Fibroblast of gingiva (primary cell): ENCODE measurements at regions not wholly inside any gene's neighbourhood (a gene's known extent, or its start where the extent isn't known, plus 50 kb on each side); places are given as distances from the start of the nearest gene placed in this dataset.

Experiments
- DNase-seq: peaks from one replicate; pipeline ENCODE4 v3.0.0-alpha.2; 2011; ENCODE audit warnings: low read depth

- DNase-seq: no peak
Measured at GRCh38 chr16:73151941-73152340, 104.0 kb upstream of the ZFHX3 start.

DNA sequence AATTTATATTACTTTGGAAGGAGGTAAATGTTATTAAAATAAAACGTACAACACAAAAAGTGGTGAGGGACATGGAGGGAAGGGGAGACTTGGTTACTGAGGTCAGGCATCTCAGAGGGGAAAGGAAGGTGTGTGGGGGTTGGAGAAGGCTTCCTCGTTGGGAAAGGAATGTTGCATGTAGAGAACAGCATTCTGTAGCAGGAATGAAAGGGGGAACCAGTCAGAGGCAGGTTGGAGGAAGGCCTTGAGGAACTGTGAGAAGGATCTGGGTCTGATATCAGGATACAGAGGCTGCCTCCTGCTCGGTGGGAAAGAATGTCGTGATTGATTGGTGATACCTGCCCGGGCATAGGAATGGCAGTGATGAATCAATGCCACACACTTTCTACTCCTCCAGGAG lies 103.3 kb upstream of the ZFHX3 start:
- no peak for DNase-seq

DNA sequence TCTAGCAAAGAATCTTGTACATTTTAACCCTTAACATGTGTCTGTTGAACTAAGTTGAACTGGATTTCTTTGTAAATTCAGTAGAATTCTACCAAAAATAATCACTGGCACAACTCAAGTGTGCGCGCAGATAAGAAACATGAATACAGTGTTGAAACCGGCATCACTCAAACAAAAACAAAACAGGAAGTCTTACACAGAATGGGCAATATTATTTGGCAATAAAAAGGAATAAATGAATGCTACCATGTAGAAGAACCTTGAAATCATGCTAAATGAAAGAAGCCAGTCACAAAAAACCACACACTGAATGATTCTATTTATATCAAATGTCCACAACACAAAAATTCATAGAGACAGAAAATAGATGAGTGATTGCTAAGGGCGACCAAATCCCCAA lies 102.9 kb upstream of the ZFHX3 start:
- DNase-seq: no peak

DNA sequence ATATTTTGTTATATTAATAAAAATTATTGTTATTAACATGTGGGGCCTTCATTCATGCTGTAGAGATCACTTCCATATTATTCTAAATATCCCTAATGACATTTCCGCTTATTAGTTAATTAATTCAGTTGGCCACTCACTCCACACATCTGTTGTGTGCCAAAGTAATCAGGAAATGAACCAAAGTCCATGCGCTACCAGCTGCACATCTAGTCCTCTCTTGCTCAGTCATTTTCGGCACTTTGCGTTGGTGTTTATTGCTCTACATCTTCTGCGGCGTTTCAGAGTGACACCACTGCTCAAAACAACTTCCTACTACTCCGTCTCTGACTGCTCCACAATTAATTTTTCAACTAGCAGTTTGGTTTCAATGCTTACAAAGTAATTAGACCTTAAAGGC lies 101.4 kb upstream of the ZFHX3 start:
- no peak for DNase-seq

DNA sequence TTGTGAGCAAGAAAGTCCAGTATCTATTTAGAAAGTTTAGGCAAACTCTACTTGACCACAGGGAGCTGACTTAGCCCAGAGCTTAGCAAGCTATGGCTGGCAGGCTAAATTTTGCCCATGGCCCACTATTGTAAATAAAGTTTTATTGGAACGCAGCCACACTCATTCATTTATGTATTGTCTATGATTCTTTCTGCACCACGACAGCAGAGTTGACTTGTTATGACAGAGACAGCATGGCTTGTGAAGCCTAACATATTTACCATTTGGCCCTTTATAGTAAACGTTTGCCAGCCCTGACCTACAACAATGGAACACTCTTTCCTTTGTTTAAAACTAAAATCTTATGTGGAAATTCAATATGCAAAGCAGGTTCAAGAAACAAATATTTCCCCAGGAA lies 100.0 kb upstream of the ZFHX3 start:
- no peak for DNase-seq

DNA sequence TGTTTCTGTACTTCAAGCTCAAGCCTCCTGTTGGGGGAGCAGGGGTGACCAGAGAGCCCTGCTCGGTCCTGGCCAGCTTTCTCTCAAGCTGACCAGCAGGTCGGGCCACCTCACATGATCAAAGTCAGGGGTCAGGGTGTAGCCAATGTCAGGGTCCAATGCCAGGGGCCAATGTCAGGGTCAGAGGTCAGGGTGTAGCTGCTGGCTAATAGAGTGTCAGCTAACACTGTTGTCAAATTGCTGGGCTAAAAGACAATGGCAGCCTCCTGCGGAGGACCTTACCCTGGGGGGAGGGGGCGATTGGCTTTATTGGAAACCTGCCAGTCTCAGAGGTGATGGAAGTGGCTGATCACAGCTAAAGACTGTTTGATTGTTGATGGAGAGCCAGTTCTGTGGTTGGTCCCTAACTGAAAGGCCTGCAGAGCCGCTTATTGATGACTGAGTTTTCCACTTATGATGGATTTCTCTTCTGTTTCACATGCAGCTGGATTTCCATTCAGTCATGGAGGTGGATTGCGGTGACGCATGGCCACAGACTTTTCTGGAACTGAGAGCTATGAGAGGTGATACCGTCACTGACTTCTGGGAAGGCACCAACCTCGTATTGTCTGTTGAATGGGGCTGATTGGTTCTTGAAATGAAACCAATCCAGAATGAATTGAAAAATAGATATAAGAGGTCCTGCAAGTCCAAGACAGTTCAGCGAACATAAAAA lies 97.4 kb upstream of the ZFHX3 start:
- DNase-seq: no peak

- DNase-seq: peak; percentile 39
Measured at GRCh38 chr16:73143576-73144422, 95.9 kb upstream of the ZFHX3 start.

DNA sequence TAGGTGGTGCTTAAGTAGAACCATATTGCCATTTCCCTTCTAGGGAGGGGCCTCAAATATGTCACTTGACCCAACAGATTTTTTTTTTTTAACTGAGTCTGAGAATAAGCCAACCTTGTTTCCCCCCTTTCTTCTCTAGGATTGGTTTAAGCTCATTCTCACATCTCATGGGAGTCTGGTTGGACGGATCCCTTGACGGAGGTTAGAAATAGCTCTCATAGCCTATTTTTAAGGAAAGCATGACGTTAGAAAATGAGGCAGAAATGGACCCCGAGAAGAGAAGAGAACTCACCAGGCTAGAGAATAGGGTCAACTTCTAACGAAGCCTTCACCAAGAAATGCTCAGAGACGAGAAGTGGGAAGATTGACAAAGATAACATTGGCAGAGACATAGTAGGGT lies 95.1 kb upstream of the ZFHX3 start:
- DNase-seq: no peak

DNA sequence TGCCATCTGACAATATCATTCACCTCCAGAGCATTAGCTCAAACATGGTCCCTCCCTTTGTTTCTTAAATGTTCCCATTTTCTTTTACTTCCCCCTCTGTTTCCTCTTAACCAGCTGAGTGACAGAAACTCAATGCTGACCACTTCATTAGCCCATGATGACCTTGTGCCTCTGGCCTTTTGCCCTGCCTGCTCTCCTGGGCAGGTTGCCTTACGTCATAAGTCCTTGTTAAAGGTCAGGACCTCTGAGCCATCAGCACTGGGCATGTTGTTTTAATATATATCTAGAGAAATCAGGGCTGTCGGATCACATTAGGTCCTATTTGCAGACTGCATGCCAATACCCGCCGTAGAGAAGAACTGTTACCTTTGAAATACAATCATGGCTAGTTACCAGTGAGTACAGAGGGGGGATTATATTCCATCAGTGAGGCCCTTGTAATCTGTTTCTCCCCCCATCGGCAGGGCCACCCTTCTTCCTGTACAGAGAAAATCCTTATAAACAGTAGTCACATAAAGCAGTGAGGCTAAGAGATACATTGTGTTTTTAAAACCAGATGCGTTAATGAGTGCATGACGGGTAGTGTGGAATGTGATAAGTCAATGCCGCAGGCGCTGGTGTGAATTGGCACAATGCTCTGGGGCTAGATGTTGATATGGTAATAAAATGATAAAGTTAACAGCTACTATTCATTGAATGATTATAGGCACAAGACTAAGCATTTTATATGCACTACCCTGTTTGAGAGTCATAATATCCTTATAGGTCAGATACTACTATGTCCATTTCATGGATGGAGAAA lies 94.3 kb upstream of the ZFHX3 start:
- DNase-seq: no peak

GRCh38 chr16:73140929-73141328 lies 93.0 kb upstream of the ZFHX3 start:
- no peak for DNase-seq

DNA sequence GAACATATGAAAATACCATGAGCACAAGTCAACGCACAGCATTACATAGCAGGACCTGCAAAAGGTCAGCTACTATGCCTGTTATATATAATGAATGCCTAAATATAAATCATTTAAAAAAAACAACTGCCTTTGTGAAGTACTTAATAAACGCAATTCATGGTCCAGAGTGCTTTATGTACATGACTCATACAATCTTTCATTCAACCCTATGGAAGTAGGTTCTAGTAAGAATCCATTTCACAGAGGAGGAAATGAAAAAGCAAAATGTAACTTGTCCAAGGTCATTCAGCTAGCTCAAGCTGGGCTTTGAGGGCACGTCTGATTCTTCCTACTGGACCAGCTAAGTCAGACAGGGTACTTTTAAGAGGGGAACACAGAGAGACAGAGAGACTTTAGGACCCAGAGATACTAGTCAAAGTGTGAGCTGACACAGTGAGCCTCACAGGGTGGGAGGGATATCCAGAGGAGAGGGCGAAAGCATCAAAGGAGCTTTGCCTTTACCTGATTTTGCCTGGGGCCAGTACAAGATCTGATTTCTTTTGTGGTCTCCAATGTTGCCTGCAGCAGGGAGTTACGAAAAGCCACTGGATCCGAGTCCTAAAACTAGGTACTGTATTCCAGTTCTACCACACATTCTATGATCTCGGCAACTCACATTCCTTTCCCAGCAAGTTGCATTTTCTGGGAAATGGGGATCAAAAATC lies 83.4 kb upstream of the ZFHX3 start:
- no peak for DNase-seq

- no peak for DNase-seq
Measured at GRCh38 chr16:73129455-73129854, 81.5 kb upstream of the ZFHX3 start.

DNA sequence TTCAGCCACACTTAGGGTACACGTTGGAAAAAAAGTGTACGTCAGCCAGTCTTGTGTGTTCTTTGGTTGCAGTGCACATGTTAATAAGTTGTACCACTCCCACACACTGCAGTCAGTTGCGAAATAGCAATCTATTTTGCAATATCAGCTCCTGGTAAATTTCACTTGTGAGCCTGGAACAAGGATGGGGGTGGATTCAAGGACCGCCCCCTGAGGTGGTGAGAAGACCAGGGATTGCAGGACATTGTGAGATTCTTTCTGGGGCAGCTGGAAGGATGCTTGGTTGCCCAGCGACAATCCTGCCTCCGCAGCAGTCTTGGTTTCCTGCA lies 78.6 kb upstream of the ZFHX3 start:
- DNase-seq: peak; percentile 78

DNA sequence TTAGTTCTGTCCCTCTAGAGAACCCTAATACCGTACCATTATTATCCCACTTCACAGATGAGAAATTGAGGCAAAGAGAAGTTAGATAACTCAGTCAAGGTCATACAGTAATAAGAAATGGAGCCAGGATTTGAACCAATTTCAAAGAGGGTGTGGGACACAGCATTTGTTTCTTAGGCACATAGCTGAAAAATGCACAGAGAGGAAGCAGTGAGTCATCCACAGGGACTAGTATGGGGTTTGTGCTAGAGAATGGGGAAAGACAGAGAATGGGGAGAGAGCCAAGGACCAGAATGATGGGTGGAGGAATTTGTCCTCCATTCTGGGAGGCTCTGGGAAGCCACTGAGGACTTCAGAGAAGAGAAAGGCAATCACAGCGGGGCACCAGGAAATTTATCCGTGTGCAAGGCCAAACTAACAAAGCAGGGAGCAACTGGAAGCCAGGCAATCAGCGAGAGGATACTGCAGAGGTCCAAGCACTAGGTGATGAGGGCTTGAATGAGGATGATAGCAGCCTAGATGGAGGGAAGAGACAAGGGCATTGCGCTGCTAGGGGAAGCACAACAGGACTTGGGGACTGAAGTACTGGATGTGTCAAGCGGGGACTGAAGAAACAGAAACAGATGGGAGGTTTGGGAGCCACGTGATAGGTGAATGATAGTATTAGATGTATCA lies 78.1 kb upstream of the ZFHX3 start:
- DNase-seq: peak; percentile 62

- no peak for DNase-seq
Measured at GRCh38 chr16:73124665-73125375, 76.9 kb upstream of the ZFHX3 start.

DNA sequence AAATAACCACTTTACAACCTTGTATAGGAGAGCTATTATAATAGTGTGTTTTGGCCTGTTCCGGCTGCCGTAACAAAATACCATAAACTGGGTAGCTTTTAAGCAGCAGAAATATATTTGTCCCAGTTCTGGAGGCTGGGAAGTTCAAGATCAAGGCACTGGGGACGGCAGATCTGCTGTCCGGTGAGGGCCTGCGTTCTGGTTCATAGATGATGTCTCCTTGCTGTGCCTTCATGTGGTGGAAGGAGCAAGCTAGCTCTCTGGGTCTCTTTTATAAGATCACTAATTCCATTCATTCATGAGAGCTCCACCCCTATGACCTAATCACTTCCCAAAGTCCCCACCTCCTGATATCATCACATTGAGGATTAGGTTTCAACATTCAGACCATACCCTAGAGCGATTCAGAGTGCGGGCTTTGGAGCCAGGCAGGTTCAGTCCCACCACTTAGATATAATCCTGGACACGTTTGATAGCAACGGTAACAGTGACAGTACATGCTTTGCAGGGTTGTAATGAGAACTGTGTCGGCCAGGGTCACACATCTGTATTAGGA lies 76.2 kb upstream of the ZFHX3 start:
- DNase-seq: no peak

GRCh38 chr16:73122604-73123391 lies 74.9 kb upstream of the ZFHX3 start:
- no peak for DNase-seq

DNA sequence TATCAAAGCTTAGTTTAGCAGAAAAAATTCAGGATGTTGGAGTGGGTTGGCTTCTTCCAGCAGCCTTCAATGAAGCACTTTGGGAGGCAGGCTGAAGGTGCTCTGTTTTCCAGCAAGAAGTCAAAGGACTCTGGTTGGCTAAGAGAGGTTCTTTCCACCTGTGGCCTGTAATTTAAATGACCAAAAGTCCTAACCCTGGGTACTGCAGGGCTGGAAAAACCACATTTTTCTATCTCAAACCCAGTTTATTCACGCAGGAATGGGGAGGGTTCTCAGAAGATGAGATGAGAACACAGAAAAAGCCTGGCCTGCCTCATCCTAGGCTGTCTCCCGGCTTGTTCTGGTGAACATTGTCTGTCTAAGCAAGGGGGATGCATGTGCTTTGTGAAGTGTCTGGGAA lies 68.6 kb upstream of the ZFHX3 start:
- no peak for DNase-seq

DNA sequence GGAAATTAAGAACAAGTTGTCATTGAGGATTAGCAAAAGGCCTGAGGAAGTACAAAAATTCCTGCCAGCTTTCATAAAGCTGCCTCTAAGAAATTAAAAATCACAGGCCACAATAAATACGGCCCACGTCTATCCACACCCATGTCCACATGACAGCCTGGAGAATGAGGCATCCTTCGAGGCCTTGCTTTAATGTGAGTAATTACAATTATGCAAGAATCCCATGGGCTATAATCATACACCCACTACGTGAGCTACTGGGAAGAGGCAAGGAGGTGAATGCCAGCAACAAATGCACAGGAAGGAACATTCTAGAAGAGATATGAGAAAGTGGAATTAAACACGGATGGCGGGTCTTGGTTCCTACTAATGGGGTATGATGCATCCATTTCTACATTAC lies 65.4 kb upstream of the ZFHX3 start:
- no peak for DNase-seq
